IMR-90 (cell line): ENCODE measurements at regions not wholly inside any gene's neighbourhood (a gene's known extent, or its start where the extent isn't known, plus 50 kb on each side); places are given as distances from the start of the nearest gene placed in this dataset.

Experiments used
- CTCF ChIP-seq: conservative IDR thresholded peaks from 2 replicates; pipeline ENCODE4 v1.5.1; 2012; ENCODE audit warnings: mild to moderate bottlenecking, low read depth, low read length, improper control_type of control experiment
- POLR2A ChIP-seq: IDR thresholded peaks from 2 replicates; pipeline ENCODE4 v1.6.1; 2012; ENCODE audit warnings: mild to moderate bottlenecking, low read depth, low read length
- RAD21 ChIP-seq: IDR thresholded peaks from 2 replicates; pipeline ENCODE4 v1.6.1; 2012; ENCODE audit warnings: low read length, improper control_type of control experiment
- RCOR1 ChIP-seq: IDR thresholded peaks from 2 replicates; pipeline ENCODE4 v1.6.1; 2012; ENCODE audit warnings: mild to moderate bottlenecking, low read length, improper control_type of control experiment; ENCODE audit not compliant: insufficient replicate concordance

- TF ChIP-seq RAD21 = no peak
- TF ChIP-seq POLR2A = no peak
- TF ChIP-seq CTCF = no peak
- TF ChIP-seq RCOR1 = no peak
Measured at GRCh38 chr10:128938558-128938957, 528.5 kb upstream of the MGMT start.
